Stimulated activated naive CD8-positive, alpha-beta T cell treated with anti-CD3 and anti-CD28 coated beads, Interleukin-15, amount 100 ng/mL, for 72 hours (primary cell): ENCODE measurements at regions not wholly inside any gene's neighbourhood (a gene's known extent, or its start where the extent isn't known, plus 50 kb on each side); places are given as distances from the start of the nearest gene placed in this dataset.

Experiments used
- ATAC-seq: fragments of 150-1000 bp; cut with Tn5 transposase; 2 replicates; pipeline ENCODE4 v1.10.0; 2021; ENCODE audit warnings: mild to moderate bottlenecking, moderate library complexity
- DNase-seq, 2 donors: peaks; one replicate each; pipeline ENCODE4 v3.0.0; 2021 to 2022
- H3K27ac Mint-ChIP-seq, 2 donors: one replicate each; pipeline ENCODE4 v1.8.0; 2022; ENCODE audit warnings: mild to moderate bottlenecking in 2 of 2, mixed read lengths in 2 of 2, moderate library complexity in 2 of 2
- H3K27me3 Mint-ChIP-seq: one replicate; pipeline ENCODE4 v1.8.0; 2022; ENCODE audit warnings: mixed read lengths
- H3K4me1 Mint-ChIP-seq: one replicate; pipeline ENCODE4 v1.8.0; 2022; ENCODE audit warnings: mild to moderate bottlenecking, mixed read lengths
- H3K4me3 Mint-ChIP-seq, 2 donors: one replicate each; pipeline ENCODE4 v1.8.0; 2022; ENCODE audit warnings: mild to moderate bottlenecking in 2 of 2, mixed read lengths in 2 of 2, moderate library complexity in 1 of 2
- H3K9me3 Mint-ChIP-seq, 2 donors: one replicate each; pipeline ENCODE4 v1.8.0; 2022; ENCODE audit warnings: mixed read lengths in 2 of 2

DNA sequence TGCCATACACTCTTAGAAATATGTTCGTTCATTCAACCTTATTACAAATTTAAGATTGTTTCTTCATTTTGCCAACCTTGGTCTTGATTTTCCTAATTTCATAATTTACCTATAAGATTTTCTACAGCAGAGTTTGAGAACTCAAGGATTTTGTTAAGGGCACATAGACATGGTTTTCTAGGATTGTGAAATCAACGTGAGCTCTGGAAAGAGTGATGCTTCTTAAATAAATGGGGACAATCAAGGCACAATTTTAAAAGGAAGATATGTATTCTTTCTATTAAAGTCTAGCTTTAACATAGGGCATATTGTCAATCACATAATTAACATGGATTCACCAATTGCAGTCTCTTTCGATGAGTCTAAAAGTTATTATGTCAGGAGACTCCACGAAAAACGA is 174.2 kb upstream of the PHF14 start:
- H3K9me3 Mint-ChIP-seq, result no peaks in the 10 kb centered on the region
- peaks cover 7% of the 10 kb centered on the region for H3K27me3 Mint-ChIP-seq
- H3K4me1 Mint-ChIP-seq, result no peaks in the 10 kb centered on the region
- ATAC-seq, result no peak
- H3K27ac Mint-ChIP-seq, result no peak overlapping the region
- DNase-seq, result no peak
- H3K4me3 Mint-ChIP-seq, result no peak overlapping the region

DNA sequence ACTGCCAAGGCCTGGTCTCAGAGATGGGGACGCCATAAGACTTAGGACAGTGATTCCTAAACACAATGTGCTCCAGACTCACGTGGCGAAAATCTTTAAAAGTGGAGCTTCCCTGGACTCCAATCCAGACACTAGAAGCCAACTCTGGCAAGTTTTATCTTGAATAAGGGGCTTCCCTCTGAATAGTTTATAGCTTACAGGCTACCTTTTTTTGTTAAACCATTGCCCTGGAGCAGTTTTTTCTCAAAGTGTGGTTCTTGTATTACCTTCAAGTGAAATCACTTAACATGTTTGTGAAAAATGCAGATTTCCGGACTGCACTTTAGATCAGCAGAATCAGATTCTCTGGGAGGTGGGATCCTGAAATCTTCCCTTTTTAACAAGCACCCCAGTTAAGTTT is 171.7 kb upstream of the PHF14 start:
- no peak overlapping the region for H3K27ac Mint-ChIP-seq
- DNase-seq (no peak), ATAC-seq (no peak)
- H3K9me3 Mint-ChIP-seq, result no peaks in the 10 kb centered on the region
- H3K4me1 Mint-ChIP-seq, result no peaks in the 10 kb centered on the region
- no peak overlapping the region for H3K4me3 Mint-ChIP-seq
- peaks cover 7% of the 10 kb centered on the region for H3K27me3 Mint-ChIP-seq

DNA sequence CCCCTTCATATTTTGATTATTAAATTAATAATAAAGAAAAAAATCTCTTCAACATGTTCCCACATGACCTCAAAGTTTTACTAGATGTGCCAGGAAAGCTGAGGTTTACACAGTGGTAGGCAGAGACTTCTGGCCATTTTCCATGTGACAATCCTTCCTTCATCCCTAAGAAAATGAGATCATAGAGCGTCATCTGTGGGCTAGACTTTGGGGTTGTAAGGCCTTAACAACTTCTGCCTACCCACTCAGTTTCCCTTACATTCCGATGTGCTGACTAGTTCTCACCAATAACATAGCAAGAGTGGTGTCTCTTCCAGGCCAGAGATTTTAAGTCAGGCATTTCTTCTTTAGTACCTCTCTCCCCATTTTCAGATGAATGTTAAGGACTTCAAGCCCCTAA is 171.1 kb upstream of the PHF14 start:
- H3K4me1 Mint-ChIP-seq, result no peaks in the 10 kb centered on the region
- peaks cover 7% of the 10 kb centered on the region for H3K27me3 Mint-ChIP-seq
- no peak overlapping the region for H3K4me3 Mint-ChIP-seq
- no peak overlapping the region for H3K27ac Mint-ChIP-seq
- DNase-seq (no peak), ATAC-seq (no peak)
- H3K9me3 Mint-ChIP-seq, result no peaks in the 10 kb centered on the region

DNA sequence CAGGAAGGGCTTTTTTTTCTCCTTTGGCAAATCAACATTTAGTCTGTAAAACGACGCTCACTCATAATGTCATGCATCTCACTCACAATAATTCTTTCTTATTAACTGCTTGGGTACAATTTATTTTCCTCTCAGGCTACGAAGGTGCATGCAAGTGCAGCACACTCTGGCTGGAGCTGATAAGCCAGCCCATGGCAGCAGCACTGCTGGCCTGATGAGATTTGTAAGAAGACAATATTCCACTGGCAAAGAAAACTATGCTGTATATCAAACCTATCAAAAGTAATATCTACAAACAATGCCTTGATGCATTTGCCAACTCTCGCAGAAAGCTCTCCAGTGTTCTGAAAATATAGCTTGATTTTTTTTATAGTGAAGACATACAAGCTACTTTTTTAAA is 170.0 kb upstream of the PHF14 start:
- Mint-ChIP-seq H3K27ac (no peak overlapping the region), H3K27me3 (no peaks in the 10 kb centered on the region), H3K4me3 (no peak overlapping the region), H3K4me1 (no peaks in the 10 kb centered on the region), H3K9me3 (peaks cover 0 to under 1% of the 10 kb centered on the region in 2 donors)
- DNase-seq (no peak), ATAC-seq (no peak)

DNA sequence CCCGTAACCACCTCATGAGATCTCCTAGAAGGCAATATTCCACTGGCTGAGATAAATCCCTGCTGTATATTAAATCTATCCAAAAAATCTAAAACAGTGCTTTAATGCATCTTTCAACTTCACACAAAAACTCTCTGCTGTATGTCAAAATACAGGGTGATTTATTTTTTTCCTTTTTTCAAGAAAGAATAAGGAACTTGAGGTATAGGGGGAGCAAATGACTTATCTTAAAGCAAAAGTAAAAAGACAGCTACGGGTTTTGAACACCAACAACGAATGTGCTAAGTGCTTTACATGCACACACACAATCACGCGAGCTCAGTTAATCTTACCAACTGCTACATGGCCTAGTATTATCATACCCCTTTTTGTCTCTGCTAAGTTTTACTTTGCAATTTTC is 168.9 kb upstream of the PHF14 start:
- Mint-ChIP-seq H3K4me1 (no peaks in the 10 kb centered on the region), H3K9me3 (peaks cover 0 to 8% of the 10 kb centered on the region in 2 donors), H3K27ac (no peak overlapping the region), H3K27me3 (no peaks in the 10 kb centered on the region), H3K4me3 (no peak overlapping the region)
- ATAC-seq (no peak), DNase-seq (no peak)

DNA sequence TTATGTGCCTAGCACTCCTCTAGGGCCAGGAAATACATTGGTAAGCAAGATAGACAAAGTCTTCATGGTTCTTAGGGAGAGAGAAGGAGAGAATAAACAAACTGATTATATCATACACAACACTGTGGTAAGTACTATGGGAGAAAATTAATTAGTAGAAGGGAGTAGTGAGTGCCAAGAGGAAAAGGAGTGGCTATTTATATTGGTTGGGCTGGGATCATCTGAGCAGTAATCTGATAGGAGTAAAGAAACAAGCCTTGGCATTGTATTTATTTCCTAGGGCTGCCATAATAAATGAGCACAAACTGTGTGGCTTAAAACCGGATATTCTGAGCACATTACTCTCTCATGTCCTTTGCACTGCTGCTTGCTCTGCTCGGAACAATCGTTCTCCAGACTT is 158.1 kb upstream of the PHF14 start:
- H3K4me1 Mint-ChIP-seq, result no peaks in the 10 kb centered on the region

DNA sequence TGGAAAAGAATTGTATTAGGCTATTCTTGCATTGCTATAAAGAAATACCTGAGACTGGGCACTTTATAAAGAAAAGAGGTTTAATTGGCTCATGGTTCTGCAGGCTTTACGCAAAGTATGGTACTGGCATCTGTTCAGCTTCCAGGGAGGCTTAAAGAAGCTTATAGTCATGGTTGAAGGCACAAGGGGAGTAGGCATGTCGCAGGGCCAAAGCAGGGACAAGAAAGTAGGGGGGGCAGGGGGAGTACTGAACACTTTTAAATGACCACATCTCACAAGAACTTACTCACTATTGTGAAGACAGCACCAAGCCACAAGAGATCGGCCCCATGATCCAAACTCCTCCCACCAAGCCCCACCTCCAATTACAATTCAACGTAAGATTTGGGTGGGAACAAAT is 152.5 kb upstream of the PHF14 start:
- no peak for ATAC-seq
- Mint-ChIP-seq H3K27me3 (no peaks in the 10 kb centered on the region), H3K9me3 (no peaks in the 10 kb centered on the region), H3K4me1 (no peaks in the 10 kb centered on the region), H3K4me3 (no peak overlapping the region), H3K27ac (no peak overlapping the region)
- DNase-seq, result no peak

More for the DNA sequence above, 158.1 kb upstream of the PHF14 start:
- H3K9me3 Mint-ChIP-seq, result peaks cover 3 to 5% of the 10 kb centered on the region in 2 donors
- ATAC-seq (no peak), DNase-seq (no peak)
- H3K4me3 Mint-ChIP-seq, result no peak overlapping the region
- no peak overlapping the region for H3K27ac Mint-ChIP-seq
- H3K27me3 Mint-ChIP-seq, result no peaks in the 10 kb centered on the region

DNA sequence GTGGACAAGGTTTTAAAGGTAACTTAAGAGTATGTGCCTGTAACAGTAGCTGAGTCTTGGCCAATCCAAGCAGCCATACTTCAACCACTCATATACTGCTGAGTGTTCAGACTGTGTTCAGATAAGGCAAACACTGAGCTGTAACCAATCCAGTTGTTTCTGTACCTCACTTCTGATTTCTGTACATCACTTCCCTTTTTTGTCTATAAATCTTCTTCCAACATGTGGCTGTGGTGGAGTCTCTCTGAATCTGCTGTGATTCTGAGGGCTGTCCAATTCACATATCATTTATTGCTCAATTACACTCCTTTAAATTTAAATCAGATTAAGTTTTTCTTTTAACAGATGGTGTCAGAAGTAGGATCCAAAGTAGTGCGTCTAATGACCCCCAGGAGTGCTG is 149.5 kb upstream of the PHF14 start:
- no peak overlapping the region for H3K27ac Mint-ChIP-seq
- DNase-seq (no peak), ATAC-seq (no peak)
- no peak overlapping the region for H3K4me3 Mint-ChIP-seq
- H3K27me3 Mint-ChIP-seq, result no peaks in the 10 kb centered on the region
- no peaks in the 10 kb centered on the region for H3K4me1 Mint-ChIP-seq
- no peaks in the 10 kb centered on the region for H3K9me3 Mint-ChIP-seq

DNA sequence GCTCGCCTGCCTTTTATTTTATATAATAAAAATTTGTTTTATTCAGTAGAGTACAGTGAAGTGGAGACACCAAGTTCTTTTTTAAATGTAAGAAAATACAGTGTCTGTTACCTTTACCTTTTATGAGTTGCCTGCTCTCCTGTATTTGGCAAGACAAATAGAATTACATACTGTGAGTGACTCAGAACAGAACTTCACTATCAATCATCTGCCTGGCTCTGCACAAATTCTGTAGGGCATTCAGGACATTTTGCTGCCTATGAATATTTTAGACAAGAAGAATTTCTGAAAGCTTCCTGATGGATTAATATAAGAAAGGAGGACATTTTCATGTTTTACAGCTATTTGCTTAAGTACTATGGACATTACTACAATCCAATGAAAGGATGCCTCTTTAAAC is 135.4 kb upstream of the PHF14 start:
- no peak for ATAC-seq
- H3K4me3 Mint-ChIP-seq, result no peak overlapping the region
- no peak for DNase-seq
- no peak overlapping the region for H3K27ac Mint-ChIP-seq
- no peaks in the 10 kb centered on the region for H3K9me3 Mint-ChIP-seq
- H3K4me1 Mint-ChIP-seq, result no peaks in the 10 kb centered on the region
- H3K27me3 Mint-ChIP-seq, result no peaks in the 10 kb centered on the region

DNA sequence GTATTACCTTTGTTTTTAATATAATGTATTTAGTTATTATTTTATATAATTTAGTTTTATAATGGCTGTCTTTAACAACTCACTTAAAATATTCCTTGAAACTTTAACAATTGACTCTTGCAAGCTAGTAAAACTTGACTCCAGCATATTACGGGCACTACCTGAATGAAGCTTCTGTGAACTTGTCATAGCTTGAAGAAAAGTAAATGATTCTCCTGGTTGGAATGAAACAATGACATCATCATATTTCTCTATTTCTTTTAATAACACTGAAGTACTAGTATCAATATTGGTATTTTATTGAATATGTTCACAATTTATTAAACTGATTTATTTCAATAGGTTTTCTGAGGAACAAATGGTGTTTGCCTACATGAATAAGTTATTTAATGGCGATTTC is 128.4 kb upstream of the PHF14 start:
- H3K27me3 Mint-ChIP-seq, result no peaks in the 10 kb centered on the region
- ATAC-seq, result no peak
- no peak for DNase-seq
- H3K4me3 Mint-ChIP-seq, result no peak overlapping the region
- H3K27ac Mint-ChIP-seq, result no peak overlapping the region
- H3K9me3 Mint-ChIP-seq, result no peaks in the 10 kb centered on the region
- H3K4me1 Mint-ChIP-seq, result no peaks in the 10 kb centered on the region

DNA sequence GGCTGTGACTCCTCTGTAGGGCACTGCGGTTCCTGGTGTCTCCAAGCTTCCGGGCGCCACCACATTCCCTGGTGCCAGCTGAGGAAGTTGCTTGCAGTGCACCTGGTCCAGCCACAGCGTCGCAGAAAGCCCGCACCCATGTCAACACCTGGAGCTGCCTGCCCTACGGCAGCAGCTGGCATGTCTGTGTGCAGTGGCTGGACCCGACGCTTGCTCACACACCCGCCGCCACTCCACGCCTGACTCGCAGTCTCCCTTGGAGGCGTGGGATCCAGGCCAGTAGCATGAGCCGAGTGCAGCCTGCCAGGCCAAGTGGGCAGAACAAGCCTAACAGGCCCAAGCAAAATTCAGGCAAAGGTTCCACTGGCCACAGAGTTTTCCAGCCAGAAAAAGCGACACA is 118.1 kb upstream of the PHF14 start:
- H3K27ac Mint-ChIP-seq, result no peak overlapping the region
- no peaks in the 10 kb centered on the region for H3K27me3 Mint-ChIP-seq
- no peaks in the 10 kb centered on the region for H3K4me1 Mint-ChIP-seq
- ATAC-seq (no peak), DNase-seq (no peak)
- no peak overlapping the region for H3K4me3 Mint-ChIP-seq
- H3K9me3 Mint-ChIP-seq, result no peaks in the 10 kb centered on the region

DNA sequence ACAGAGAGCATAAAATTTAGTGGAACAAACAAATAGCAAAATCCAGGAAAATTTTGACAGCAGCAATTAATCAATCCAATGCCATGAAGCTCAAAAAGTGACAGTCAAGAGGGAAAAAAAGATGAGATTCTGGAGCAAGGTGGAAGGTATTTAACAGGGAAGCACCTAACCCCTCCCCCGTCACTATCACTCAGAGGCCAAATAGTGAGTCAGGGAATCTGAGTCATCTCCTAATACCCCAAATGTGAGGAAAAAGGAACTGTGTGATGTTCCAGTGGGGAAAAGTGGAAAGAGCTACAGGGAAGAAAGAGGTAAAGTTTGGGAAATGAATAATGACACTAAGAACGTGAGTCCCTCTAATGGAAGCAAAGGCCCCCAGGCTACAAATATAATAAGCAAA is 113.2 kb upstream of the PHF14 start:
- Mint-ChIP-seq H3K27me3 (peaks cover 8% of the 10 kb centered on the region), H3K9me3 (no peaks in the 10 kb centered on the region)

DNA sequence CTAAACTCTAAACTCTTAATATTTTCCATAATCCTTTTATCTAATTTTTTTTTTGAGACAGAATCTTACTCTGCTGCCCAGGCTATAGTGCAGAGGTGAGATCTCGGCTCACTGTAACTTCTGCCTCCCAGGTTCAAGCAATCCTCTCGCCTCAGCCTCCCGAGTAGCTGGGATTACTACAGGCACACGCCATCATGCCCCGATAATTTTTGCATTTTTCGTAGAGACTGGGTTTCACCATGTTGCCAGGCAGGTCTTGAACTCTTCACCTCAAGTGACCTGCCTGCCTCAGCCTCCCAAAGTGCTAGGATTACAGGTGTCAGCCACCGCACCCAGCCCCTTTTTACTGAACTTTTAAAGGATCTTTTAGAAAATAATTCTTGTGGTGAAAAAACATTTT is 110.2 kb upstream of the PHF14 start:
- DNase-seq (no peak), ATAC-seq (no peak)
- Mint-ChIP-seq H3K4me3 (no peak overlapping the region), H3K9me3 (no peaks in the 10 kb centered on the region), H3K27ac (no peak overlapping the region), H3K27me3 (peaks cover 8% of the 10 kb centered on the region), H3K4me1 (no peaks in the 10 kb centered on the region)

More for the DNA sequence above, 113.2 kb upstream of the PHF14 start:
- Mint-ChIP-seq H3K4me1 (no peaks in the 10 kb centered on the region), H3K27ac (no peak overlapping the region), H3K4me3 (no peak overlapping the region)
- ATAC-seq (no peak), DNase-seq (no peak)

DNA sequence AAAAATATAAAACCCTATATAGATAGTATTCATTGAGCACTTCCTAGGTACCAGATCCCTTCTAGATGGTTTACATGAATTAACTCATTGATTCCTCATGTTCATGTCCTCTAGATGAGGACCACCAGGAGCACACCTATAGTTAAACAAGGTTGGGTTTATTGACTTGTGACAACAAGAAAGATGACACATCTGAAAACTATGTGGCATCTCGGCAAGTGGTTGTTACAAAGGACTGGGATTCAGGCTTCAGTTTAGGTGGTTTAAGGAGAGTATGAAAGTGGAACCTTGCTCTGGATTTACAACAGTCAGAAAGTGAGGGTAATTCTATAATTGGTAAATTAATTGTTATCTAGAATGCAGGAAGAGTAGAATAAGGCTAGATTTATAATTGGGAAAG is 99.0 kb upstream of the PHF14 start:
- H3K9me3 Mint-ChIP-seq, result peaks cover 8% of the 10 kb centered on the region in 2 donors
- H3K4me1 Mint-ChIP-seq, result no peaks in the 10 kb centered on the region
- no peak for DNase-seq
- no peak overlapping the region for H3K27ac Mint-ChIP-seq
- ATAC-seq, result no peak
- H3K27me3 Mint-ChIP-seq, result peaks cover 18% of the 10 kb centered on the region
- no peak overlapping the region for H3K4me3 Mint-ChIP-seq

DNA sequence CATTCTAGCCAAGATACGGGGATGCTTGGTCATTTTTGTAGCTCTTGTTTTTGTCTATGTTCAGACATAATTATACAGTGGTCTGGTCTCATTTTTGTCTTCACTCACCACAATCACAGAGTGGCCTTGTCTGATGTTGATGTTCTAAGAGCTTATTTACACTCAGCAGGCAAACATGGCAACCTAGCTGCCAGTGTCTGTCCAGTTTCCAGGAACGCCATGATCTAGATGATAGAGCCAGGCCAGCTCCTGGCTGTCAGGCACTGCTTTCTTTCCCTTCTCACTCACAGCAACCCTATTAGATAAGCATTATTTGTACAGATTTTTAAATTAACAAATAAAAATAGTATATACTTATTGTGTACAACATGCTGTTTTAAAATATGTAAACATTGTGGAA is 98.6 kb upstream of the PHF14 start:
- no peak overlapping the region for H3K27ac Mint-ChIP-seq
- H3K27me3 Mint-ChIP-seq, result peaks cover 18% of the 10 kb centered on the region
- H3K4me3 Mint-ChIP-seq, result no peak overlapping the region
- ATAC-seq, result no peak
- peaks cover 8% of the 10 kb centered on the region in 2 donors for H3K9me3 Mint-ChIP-seq
- no peaks in the 10 kb centered on the region for H3K4me1 Mint-ChIP-seq
- no peak for DNase-seq

DNA sequence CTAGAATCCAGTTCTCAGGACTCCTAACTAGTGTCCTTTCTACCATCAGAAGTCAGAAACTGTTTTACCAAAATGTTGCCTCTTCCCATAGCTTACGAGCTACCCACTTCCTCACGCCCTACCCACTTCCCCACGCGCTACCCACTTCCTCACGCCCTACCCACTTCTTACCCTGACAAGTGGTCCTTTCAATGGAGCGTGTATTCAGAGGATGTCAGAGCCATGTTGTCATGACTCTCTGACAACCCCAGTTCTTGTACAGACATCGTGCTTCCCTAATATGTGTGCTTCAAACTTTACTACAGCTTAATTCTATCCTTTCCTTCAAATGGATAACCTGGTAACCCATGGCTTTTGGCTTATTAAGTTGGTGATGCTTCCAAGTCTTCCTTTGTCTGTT is 84.8 kb upstream of the PHF14 start:
- peak overlapping the region; percentile 2 for H3K27ac Mint-ChIP-seq
- H3K4me3 Mint-ChIP-seq, result peak overlapping the region in 1 of 2 donors; percentile 56
- no peaks in the 10 kb centered on the region for H3K9me3 Mint-ChIP-seq
- ATAC-seq (peak; percentile 76), DNase-seq (peak in 1 of 2 donors; percentile 1)
- peaks cover 12% of the 10 kb centered on the region for H3K4me1 Mint-ChIP-seq
- H3K27me3 Mint-ChIP-seq, result no peaks in the 10 kb centered on the region

DNA sequence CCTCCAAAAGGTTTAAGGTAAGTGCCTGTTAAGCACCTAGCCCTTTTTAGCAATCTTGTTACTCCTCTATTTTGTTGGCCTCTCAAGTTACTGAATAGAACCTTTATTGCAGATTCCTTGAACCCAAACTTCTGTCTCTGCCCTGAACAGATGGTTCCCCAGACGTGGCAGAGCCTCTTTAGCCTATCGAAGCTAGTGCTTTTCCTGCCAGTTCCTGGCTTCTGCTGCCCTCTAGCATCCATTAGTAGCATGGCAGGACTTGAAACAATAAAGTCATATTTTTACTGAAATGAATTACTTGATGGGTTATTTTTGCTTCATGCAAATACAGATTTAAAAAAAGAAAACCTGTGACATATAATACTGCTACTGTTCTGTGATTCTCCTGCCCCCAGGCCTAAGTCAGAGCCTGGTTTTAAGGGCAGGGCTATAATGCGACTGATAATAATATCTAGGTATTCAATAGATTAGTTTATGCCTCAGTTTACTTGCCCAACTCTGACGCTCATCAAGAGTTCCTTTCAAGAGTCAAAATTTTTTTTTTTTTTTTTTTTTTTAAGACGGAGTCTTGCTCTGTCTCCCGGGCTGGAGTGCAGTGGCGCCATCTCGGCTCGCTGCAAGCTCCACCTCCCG is 84.3 kb upstream of the PHF14 start:
- DNase-seq (peak; percentile 26 to 46), ATAC-seq (peak; percentile 90)
- no peaks in the 10 kb centered on the region for H3K9me3 Mint-ChIP-seq
- H3K4me1 Mint-ChIP-seq, result peaks cover 12% of the 10 kb centered on the region
- peak overlapping the region; percentile 46 to 56 for H3K4me3 Mint-ChIP-seq
- H3K27ac Mint-ChIP-seq, result peak overlapping the region in 1 of 2 donors; percentile 2
- H3K27me3 Mint-ChIP-seq, result no peaks in the 10 kb centered on the region
